Right lobe of liver (tissue), 4 donors: ENCODE measurements at regions not wholly inside any gene's neighbourhood (a gene's known extent, or its start where the extent isn't known, plus 50 kb on each side); places are given as distances from the start of the nearest gene placed in this dataset.

Source experiments
- POLR2A ChIP-seq: fragments of 450-650 bp; IDR thresholded peaks from one replicate; pipeline ENCODE4 v1.6.1; 2017; ENCODE audit warnings: antibody characterized with exemption, mild to moderate bottlenecking
- TF ChIP-seq, protein P1 (sequence below), 4 donors: fragments of 200-600 bp in 3 of 4; fragments of 450-650 bp in 1 of 4; IDR thresholded peaks; one replicate each; pipeline versions ENCODE4 v1.5.1 to v1.8.0; 2016 to 2022; ENCODE audit warnings: antibody characterized with exemption in 4 of 4, mild to moderate bottlenecking in 2 of 4
- donor health status: DM: no; HTN: no; CAD: no.
- donor health status: DM: no; HTN: no; CAD: no.
- donor health status: DM: no; HTN: yes; CAD: no.

DNA sequence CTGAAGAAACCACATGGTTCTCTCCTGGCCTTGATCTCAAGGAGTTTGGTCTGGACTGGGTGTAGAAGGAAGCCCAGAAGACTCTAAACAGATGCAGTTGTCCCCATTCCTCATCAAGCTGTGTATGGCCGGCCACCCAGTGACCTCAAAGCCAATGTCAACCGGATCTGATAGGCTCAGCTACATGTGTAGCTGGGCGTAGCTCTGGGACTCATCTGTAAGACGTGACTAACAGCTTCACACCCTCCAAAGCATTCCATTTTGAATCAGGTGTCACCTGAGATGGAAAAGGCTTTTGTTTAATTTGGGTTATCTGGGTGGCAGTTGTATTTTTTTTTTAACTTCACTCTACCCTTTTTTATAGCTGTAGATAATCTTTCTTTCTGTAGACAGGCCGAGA, 130.4 kb downstream of the ABCC12 start:
- TF ChIP-seq, protein P1, sequence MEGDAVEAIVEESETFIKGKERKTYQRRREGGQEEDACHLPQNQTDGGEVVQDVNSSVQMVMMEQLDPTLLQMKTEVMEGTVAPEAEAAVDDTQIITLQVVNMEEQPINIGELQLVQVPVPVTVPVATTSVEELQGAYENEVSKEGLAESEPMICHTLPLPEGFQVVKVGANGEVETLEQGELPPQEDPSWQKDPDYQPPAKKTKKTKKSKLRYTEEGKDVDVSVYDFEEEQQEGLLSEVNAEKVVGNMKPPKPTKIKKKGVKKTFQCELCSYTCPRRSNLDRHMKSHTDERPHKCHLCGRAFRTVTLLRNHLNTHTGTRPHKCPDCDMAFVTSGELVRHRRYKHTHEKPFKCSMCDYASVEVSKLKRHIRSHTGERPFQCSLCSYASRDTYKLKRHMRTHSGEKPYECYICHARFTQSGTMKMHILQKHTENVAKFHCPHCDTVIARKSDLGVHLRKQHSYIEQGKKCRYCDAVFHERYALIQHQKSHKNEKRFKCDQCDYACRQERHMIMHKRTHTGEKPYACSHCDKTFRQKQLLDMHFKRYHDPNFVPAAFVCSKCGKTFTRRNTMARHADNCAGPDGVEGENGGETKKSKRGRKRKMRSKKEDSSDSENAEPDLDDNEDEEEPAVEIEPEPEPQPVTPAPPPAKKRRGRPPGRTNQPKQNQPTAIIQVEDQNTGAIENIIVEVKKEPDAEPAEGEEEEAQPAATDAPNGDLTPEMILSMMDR (IDR thresholded peaks at IDR 0.05), result no peak
- no peak for TF ChIP-seq POLR2A
